Fibroblast of lung (primary cell): ENCODE measurements at regions not wholly inside any gene's neighbourhood (a gene's known extent, or its start where the extent isn't known, plus 50 kb on each side); places are given as distances from the start of the nearest gene placed in this dataset.

Experiments
- EZH2 ChIP-seq: IDR thresholded peaks from 2 replicates; pipeline ENCODE4 v1.5.1; 2012; ENCODE audit warnings: low read length, control low read depth, mild to moderate bottlenecking; ENCODE audit errors: missing control alignments
- TF ChIP-seq, protein P1 (sequence below), 2 donors: IDR thresholded peaks in 1 of 2; conservative IDR thresholded peaks in 1 of 2; 1 replicate in 1 of 2; 2 replicates in 1 of 2; pipeline ENCODE4 v1.5.1; 2011 to 2012; ENCODE audit warnings: low read length in 2 of 2, control low read depth in 1 of 2, inconsistent platforms in 1 of 2, low read depth in 1 of 2, mild to moderate bottlenecking in 1 of 2

DNA sequence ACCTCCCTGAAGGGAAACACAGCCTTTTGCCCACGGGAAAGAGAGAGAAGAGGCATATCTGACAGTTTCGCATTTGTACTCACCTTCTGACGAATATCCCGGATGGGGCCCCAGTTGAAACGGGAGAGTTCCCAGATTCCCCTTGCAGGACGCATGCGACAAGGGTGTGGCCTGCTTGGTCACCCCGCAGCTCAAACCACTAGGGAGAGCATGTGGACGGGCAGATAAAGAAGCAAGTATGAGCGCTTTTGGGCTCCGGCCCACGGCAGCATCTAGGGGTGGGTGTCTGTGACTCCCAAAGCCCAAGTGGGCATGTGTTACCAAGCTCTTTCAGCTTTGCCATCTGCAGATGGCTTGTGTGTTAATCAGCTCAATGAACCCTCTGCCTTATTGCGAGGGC, 70.1 kb upstream of the MED14 start:
- TF ChIP-seq, protein P1, sequence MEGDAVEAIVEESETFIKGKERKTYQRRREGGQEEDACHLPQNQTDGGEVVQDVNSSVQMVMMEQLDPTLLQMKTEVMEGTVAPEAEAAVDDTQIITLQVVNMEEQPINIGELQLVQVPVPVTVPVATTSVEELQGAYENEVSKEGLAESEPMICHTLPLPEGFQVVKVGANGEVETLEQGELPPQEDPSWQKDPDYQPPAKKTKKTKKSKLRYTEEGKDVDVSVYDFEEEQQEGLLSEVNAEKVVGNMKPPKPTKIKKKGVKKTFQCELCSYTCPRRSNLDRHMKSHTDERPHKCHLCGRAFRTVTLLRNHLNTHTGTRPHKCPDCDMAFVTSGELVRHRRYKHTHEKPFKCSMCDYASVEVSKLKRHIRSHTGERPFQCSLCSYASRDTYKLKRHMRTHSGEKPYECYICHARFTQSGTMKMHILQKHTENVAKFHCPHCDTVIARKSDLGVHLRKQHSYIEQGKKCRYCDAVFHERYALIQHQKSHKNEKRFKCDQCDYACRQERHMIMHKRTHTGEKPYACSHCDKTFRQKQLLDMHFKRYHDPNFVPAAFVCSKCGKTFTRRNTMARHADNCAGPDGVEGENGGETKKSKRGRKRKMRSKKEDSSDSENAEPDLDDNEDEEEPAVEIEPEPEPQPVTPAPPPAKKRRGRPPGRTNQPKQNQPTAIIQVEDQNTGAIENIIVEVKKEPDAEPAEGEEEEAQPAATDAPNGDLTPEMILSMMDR (conservative IDR thresholded peaks at IDR 0.05 in 1 of 2, IDR thresholded peaks at IDR 0.05 in 1 of 2; ENCODE audit: low read depth in 1 of 2, low read length in 2 of 2), result no peak
- TF ChIP-seq EZH2, result no peak
